ENCODE measurements at regions not wholly inside any gene's neighbourhood (a gene's known extent, or its start where the extent isn't known, plus 50 kb on each side); places are given as distances from the start of the nearest gene placed in this dataset.
"Not testable (repeated sequence)": the region's sequence is repeated elsewhere in the genome, so short reads cannot be mapped to it uniquely, and the experiment has no call there.

DNA sequence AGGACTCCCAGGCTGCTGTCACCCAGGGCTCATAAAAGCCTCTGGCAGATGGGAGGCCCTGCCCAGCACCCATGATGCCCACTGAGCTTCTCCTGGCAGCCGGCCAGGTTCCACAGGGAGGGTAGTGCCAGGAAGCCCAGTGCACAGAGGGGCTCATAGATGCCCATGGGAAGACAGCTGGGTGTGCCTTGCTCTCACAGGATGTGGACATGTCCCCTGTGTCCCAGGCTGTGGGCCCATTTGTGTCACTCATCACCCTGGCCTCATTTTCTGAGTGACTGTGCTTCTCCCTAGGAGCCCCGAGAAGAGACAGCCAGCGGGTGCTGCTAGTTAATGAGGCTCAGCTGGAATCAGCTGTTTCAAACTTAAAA is 86.5 kb upstream of the SFSWAP start:
- FAIRE-seq; H2AFZ ChIP-seq (ENCODE audit: control insufficient read depth, low read length); H3K36me3 ChIP-seq (ENCODE audit: control insufficient read depth in 2 of 2, extremely low read depth in 1 of 2, insufficient read depth in 2 of 2, low read length in 2 of 2); H3K9ac ChIP-seq (ENCODE audit: control insufficient read depth, extremely low read depth, insufficient read depth, low read length); H3K9me1 ChIP-seq (ENCODE audit: control insufficient read depth, extremely low read depth, insufficient read depth, low read length); H3K4me3 ChIP-seq (ENCODE audit: control insufficient read depth in 2 of 3, extremely low read depth in 1 of 3, insufficient read depth in 2 of 3, low read depth in 1 of 3, low read length in 3 of 3); H4K20me1 ChIP-seq (ENCODE audit: control insufficient read depth, extremely low read depth, insufficient read depth, low read length); dilution Hi-C loops (cut with MboI; ENCODE audit: extremely low pct_ligation_motif_present, low sequenced_read_pairs); DNase-seq (ENCODE audit: low read depth, low spot score); H3K79me2 ChIP-seq (ENCODE audit: control insufficient read depth, insufficient read depth, low read length); H3K4me1 ChIP-seq (ENCODE audit: control insufficient read depth, extremely low read depth, insufficient read depth, low read length); H3K4me2 ChIP-seq (ENCODE audit: control insufficient read depth, extremely low read depth, insufficient read depth, low read depth, low read length); H3K27ac ChIP-seq (ENCODE audit: control insufficient read depth, insufficient read depth, low read length); H3K9me3 ChIP-seq (ENCODE audit: control insufficient read depth, low read depth, low read length); H3K27me3 ChIP-seq (ENCODE audit: control insufficient read depth, extremely low read depth, insufficient read depth, low read length): not testable (repeated sequence)

DNA sequence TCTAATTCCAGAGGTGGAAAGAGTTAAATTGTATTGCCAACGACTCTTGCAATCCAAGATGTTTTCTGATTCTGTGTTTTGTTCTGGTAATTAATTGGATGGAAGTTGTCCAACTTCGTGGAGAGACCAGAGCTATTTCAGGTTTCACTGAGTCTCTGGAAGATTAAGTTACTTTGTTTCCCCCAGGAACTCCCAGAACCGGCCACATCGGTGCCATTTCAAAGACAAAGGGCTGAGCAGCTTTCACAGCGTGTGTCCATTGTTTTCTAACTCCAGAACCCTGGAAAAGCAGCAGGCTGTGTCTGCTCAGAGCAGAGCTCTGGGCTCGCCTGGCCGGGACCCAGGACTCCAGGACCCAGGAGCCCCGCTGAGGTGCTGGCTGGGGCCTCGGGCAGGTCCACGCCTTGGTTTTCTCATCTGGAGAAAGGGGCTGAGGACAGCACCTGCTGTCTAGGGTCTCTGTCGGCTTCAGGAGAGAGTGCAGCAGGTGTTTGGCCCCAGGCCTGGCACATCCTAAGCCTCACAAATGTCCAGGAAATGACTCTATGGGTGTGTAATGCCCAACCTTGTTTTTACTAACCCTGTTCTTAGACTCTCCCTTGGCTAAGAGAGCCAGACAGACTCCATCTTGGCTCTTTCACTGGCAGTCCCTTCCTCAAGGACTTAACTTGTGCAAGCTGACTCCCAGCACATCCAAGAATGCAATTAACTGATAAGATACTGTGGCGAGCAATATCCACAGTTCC is 86.0 kb upstream of the SFSWAP start:
- H3K27me3 ChIP-seq (ENCODE audit: control insufficient read depth, extremely low read depth, insufficient read depth, low read length); H3K4me3 ChIP-seq (ENCODE audit: control insufficient read depth in 2 of 3, extremely low read depth in 1 of 3, insufficient read depth in 2 of 3, low read depth in 1 of 3, low read length in 3 of 3); H3K4me1 ChIP-seq (ENCODE audit: control insufficient read depth, extremely low read depth, insufficient read depth, low read length); H3K9me3 ChIP-seq (ENCODE audit: control insufficient read depth, low read depth, low read length); H4K20me1 ChIP-seq (ENCODE audit: control insufficient read depth, extremely low read depth, insufficient read depth, low read length); H3K9me1 ChIP-seq (ENCODE audit: control insufficient read depth, extremely low read depth, insufficient read depth, low read length); H3K9ac ChIP-seq (ENCODE audit: control insufficient read depth, extremely low read depth, insufficient read depth, low read length); H3K79me2 ChIP-seq (ENCODE audit: control insufficient read depth, insufficient read depth, low read length); H3K36me3 ChIP-seq (ENCODE audit: control insufficient read depth in 2 of 2, extremely low read depth in 1 of 2, insufficient read depth in 2 of 2, low read length in 2 of 2); H3K4me2 ChIP-seq (ENCODE audit: control insufficient read depth, extremely low read depth, insufficient read depth, low read depth, low read length); H2AFZ ChIP-seq (ENCODE audit: control insufficient read depth, low read length); FAIRE-seq; H3K27ac ChIP-seq (ENCODE audit: control insufficient read depth, insufficient read depth, low read length); dilution Hi-C loops (cut with MboI; ENCODE audit: extremely low pct_ligation_motif_present, low sequenced_read_pairs); DNase-seq (ENCODE audit: low read depth, low spot score): not testable (repeated sequence)

DNA sequence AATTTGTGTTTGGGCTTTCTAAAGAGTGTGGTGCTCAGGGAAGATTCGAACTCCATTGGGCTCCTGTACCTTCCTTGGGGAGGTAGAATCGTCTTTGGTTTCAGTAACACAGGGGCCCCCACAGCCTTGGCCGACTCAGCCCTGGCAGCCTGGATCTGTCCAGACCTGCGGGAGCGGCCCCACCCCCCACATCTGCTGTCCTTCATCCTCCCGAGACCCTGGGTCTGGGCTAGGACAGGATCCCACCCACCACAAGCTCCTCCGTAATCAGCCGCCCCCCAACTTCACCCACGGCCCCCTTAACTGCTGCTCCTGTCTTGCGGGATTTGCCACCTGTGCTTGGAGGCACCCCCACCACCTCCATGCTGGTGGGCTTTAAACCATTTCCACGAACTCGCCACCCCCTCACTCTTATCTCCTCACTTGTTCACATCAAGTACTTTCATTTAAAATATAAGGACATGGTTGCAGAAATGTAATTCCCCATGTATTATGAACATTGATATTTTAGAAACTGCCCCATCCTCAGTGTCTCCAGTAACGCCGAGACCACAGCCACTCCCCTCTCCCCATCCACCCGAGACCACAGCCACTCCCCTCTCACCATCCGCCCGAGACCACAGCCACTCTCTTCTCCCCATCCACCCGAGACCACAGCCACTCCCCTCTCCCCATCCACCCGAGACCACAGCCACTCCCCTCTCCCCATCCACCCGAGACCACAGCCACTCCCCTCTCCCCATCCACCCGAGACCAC is 84.7 kb upstream of the SFSWAP start:
- H3K79me2 ChIP-seq (ENCODE audit: control insufficient read depth, insufficient read depth, low read length); H3K4me1 ChIP-seq (ENCODE audit: control insufficient read depth, extremely low read depth, insufficient read depth, low read length); H3K27ac ChIP-seq (ENCODE audit: control insufficient read depth, insufficient read depth, low read length); H3K9ac ChIP-seq (ENCODE audit: control insufficient read depth, extremely low read depth, insufficient read depth, low read length); H3K27me3 ChIP-seq (ENCODE audit: control insufficient read depth, extremely low read depth, insufficient read depth, low read length); H3K9me3 ChIP-seq (ENCODE audit: control insufficient read depth, low read depth, low read length); H2AFZ ChIP-seq (ENCODE audit: control insufficient read depth, low read length); dilution Hi-C loops (cut with MboI; ENCODE audit: extremely low pct_ligation_motif_present, low sequenced_read_pairs); DNase-seq (ENCODE audit: low read depth, low spot score); H3K9me1 ChIP-seq (ENCODE audit: control insufficient read depth, extremely low read depth, insufficient read depth, low read length); H3K36me3 ChIP-seq (ENCODE audit: control insufficient read depth in 2 of 2, extremely low read depth in 1 of 2, insufficient read depth in 2 of 2, low read length in 2 of 2); H4K20me1 ChIP-seq (ENCODE audit: control insufficient read depth, extremely low read depth, insufficient read depth, low read length); FAIRE-seq; H3K4me2 ChIP-seq (ENCODE audit: control insufficient read depth, extremely low read depth, insufficient read depth, low read depth, low read length); H3K4me3 ChIP-seq (ENCODE audit: control insufficient read depth in 2 of 3, extremely low read depth in 1 of 3, insufficient read depth in 2 of 3, low read depth in 1 of 3, low read length in 3 of 3): not testable (repeated sequence)

DNA sequence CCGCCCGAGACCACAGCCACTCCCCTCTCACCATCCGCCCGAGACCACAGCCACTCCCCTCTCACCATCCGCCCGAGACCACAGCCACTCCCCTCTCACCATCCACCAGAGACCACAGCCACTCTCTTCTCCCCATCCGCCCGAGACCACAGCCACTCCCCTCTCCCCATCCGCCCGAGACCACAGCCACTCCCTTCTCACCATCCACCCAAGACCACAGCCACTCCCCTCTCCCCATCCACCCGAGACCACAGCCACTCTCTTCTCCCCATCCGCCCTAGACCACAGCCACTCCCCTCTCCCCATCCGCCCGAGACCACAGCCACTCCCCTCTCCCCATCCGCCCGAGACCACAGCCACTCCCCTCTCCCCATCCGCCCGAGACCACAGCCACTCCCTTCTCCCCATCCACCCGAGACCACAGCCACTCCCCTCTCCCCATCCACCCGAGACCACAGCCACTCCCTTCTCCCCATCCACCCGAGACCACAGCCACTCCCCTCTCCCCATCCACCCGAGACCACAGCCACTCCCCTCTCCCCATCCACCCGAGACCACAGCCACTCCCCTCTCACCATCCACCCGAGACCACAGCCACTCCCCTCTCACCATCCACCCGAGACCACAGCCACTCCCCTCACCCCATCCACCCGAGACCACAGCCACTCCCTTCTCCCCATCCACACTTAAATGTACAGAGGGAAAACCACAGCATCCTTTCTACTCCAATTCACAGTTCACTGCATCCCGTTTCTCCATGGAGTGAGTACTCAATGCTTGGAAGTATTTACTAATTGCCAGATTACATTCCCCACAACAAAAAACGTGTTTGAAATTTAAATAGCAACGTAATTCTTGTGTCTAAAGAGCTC is 83.5 kb upstream of the SFSWAP start:
- H3K36me3 ChIP-seq (ENCODE audit: control insufficient read depth in 2 of 2, extremely low read depth in 1 of 2, insufficient read depth in 2 of 2, low read length in 2 of 2); H3K4me1 ChIP-seq (ENCODE audit: control insufficient read depth, extremely low read depth, insufficient read depth, low read length); H3K79me2 ChIP-seq (ENCODE audit: control insufficient read depth, insufficient read depth, low read length); H3K27ac ChIP-seq (ENCODE audit: control insufficient read depth, insufficient read depth, low read length); FAIRE-seq; H3K9me1 ChIP-seq (ENCODE audit: control insufficient read depth, extremely low read depth, insufficient read depth, low read length); DNase-seq (ENCODE audit: low read depth, low spot score); H3K4me3 ChIP-seq (ENCODE audit: control insufficient read depth in 2 of 3, extremely low read depth in 1 of 3, insufficient read depth in 2 of 3, low read depth in 1 of 3, low read length in 3 of 3); H3K9ac ChIP-seq (ENCODE audit: control insufficient read depth, extremely low read depth, insufficient read depth, low read length); H3K27me3 ChIP-seq (ENCODE audit: control insufficient read depth, extremely low read depth, insufficient read depth, low read length); dilution Hi-C loops (cut with MboI; ENCODE audit: extremely low pct_ligation_motif_present, low sequenced_read_pairs); H4K20me1 ChIP-seq (ENCODE audit: control insufficient read depth, extremely low read depth, insufficient read depth, low read length); H2AFZ ChIP-seq (ENCODE audit: control insufficient read depth, low read length); H3K4me2 ChIP-seq (ENCODE audit: control insufficient read depth, extremely low read depth, insufficient read depth, low read depth, low read length); H3K9me3 ChIP-seq (ENCODE audit: control insufficient read depth, low read depth, low read length): not testable (repeated sequence)

Measured in keratinocyte (primary cell).